HEK293 (cell line): ENCODE measurements at regions not wholly inside any gene's neighbourhood (a gene's known extent, or its start where the extent isn't known, plus 50 kb on each side); places are given as distances from the start of the nearest gene placed in this dataset.

Source experiments
- CTCF ChIA-PET: fragments of 350-600 bp; formaldehyde crosslinking; extraction: SDS; loops from one replicate; lab custom pipeline; 2021; ENCODE audit warnings: antibody characterized with exemption; lab: Yijun Ruan, JAX
- POLR2A ChIA-PET: fragments of 300-600 bp; formaldehyde crosslinking; extraction: SDS; loops from one replicate; lab custom pipeline; 2020; ENCODE audit warnings: antibody characterized with exemption, inconsistent platforms; lab: Yijun Ruan, JAX
- H3K27ac ChIP-seq: fragments of 200-500 bp; sonication (Bioruptor generic); 2 replicates; pipeline ENCODE4 v1.5.1; 2014; ENCODE audit warnings: low read depth, low read length, control low read depth, inconsistent platforms; ENCODE audit errors: extremely low read depth
- H3K36me3 ChIP-seq, 2 experiments: fragments of 200-500 bp in 1 of 2; sonication (Bioruptor generic) in 1 of 2; 1 replicate in 1 of 2; 2 replicates in 1 of 2; pipeline ENCODE4 v1.5.1; 2014 to 2017; ENCODE audit warnings: inconsistent platforms in 2 of 2, low read length in 2 of 2; ENCODE audit not compliant: control insufficient read depth in 2 of 2, insufficient read depth in 1 of 2
- H3K4me1 ChIP-seq: fragments of 200-500 bp; sonication (Bioruptor generic); 2 replicates; pipeline ENCODE4 v1.5.1; 2014; ENCODE audit warnings: mild to moderate bottlenecking, low read length, inconsistent platforms; ENCODE audit not compliant: control insufficient read depth, insufficient read depth
- H3K4me3 ChIP-seq: 2 replicates; pipeline ENCODE4 v1.5.1; 2011; ENCODE audit warnings: low read depth, mild to moderate bottlenecking, control low read depth, low read length, moderate library complexity
- H3K9me3 ChIP-seq: fragments of 200-500 bp; sonication (Bioruptor generic); 2 replicates; pipeline ENCODE4 v1.5.1; 2014; ENCODE audit warnings: low read depth, low read length, inconsistent platforms; ENCODE audit not compliant: control insufficient read depth, insufficient read depth
- EGR2 ChIP-seq: fragments of 450-650 bp; formaldehyde crosslinking; IDR thresholded peaks from 2 replicates; pipeline ENCODE4 v1.5.1; 2016; ENCODE audit warnings: low read depth, missing biosample characterization, missing genetic modification characterization
- GLI2 ChIP-seq: fragments of 450-650 bp; formaldehyde crosslinking; IDR thresholded peaks from 2 replicates; pipeline ENCODE4; 2017; ENCODE audit warnings: missing biosample characterization, missing genetic modification characterization, low read depth, borderline replicate concordance
- HOXD13 ChIP-seq: sonication (generic); formaldehyde crosslinking; IDR thresholded peaks from 2 replicates; pipeline ENCODE4 v1.8.0; 2022; ENCODE audit warnings: missing genetic modification reagents, borderline replicate concordance
- KLF16 ChIP-seq: fragments of 450-650 bp; formaldehyde crosslinking; IDR thresholded peaks from 2 replicates; pipeline ENCODE4 v1.5.1; 2017; ENCODE audit warnings: missing biosample characterization, missing genetic modification characterization
- MEIS1 ChIP-seq: sonication (generic); formaldehyde crosslinking; IDR thresholded peaks from 2 replicates; pipeline ENCODE4 v1.8.1; 2022; ENCODE audit warnings: missing genetic modification reagents, mild to moderate bottlenecking, borderline replicate concordance
- PRDM1 ChIP-seq: fragments of 450-650 bp; formaldehyde crosslinking; IDR thresholded peaks from 2 replicates; pipeline ENCODE4; 2016; ENCODE audit warnings: missing biosample characterization, missing genetic modification characterization
- REPIN1 ChIP-seq: fragments of 450-650 bp; formaldehyde crosslinking; IDR thresholded peaks from 2 replicates; pipeline ENCODE4 v1.5.1; 2017; ENCODE audit warnings: missing biosample characterization, missing genetic modification characterization, low read depth
- SETDB1 ChIP-seq: IDR thresholded peaks from one replicate; pipeline ENCODE4 v1.6.1; 2017; ENCODE audit warnings: mild to moderate bottlenecking, low read length, moderate library complexity, mixed read lengths; ENCODE audit not compliant: insufficient read length
- TRIM28 ChIP-seq: IDR thresholded peaks from 2 replicates; pipeline ENCODE4 v1.6.1; 2011; ENCODE audit warnings: low read length, control low read depth, borderline replicate concordance
- ZBTB1 ChIP-seq: fragments of 450-650 bp; formaldehyde crosslinking; IDR thresholded peaks from 2 replicates; pipeline ENCODE4 v1.5.1; 2016; ENCODE audit warnings: missing biosample characterization, missing genetic modification characterization
- ZBTB8A ChIP-seq: fragments of 450-650 bp; formaldehyde crosslinking; IDR thresholded peaks from 2 replicates; pipeline ENCODE4 v1.5.1; 2016; ENCODE audit warnings: missing biosample characterization, missing genetic modification characterization
- ZFP69B ChIP-seq: fragments of 450-650 bp; formaldehyde crosslinking; IDR thresholded peaks from 2 replicates; pipeline ENCODE4 v1.5.1; 2016; ENCODE audit warnings: missing biosample characterization, missing genetic modification characterization
- ZNF2 ChIP-seq: fragments of 450-650 bp; formaldehyde crosslinking; IDR thresholded peaks from 2 replicates; pipeline ENCODE4 v1.5.1; 2016; ENCODE audit warnings: missing biosample characterization, missing genetic modification characterization
- ZNF223 ChIP-seq: fragments of 450-650 bp; formaldehyde crosslinking; IDR thresholded peaks from 2 replicates; pipeline ENCODE4 v1.5.1; 2016; ENCODE audit warnings: missing biosample characterization, missing genetic modification characterization
- ZNF24 ChIP-seq: fragments of 450-650 bp; formaldehyde crosslinking; IDR thresholded peaks from 2 replicates; pipeline ENCODE4 v1.5.1; 2016; ENCODE audit warnings: missing biosample characterization, missing genetic modification characterization
- ZNF292 ChIP-seq: fragments of 450-650 bp; formaldehyde crosslinking; IDR thresholded peaks from 2 replicates; pipeline ENCODE4 v1.5.1; 2016; ENCODE audit warnings: low read depth, missing biosample characterization, missing genetic modification characterization, borderline replicate concordance
- ZNF37A ChIP-seq: fragments of 450-650 bp; IDR thresholded peaks from 2 replicates; pipeline ENCODE4 v1.5.1; 2018; ENCODE audit warnings: missing biosample characterization, missing genetic modification characterization
- ZNF394 ChIP-seq: fragments of 450-650 bp; formaldehyde crosslinking; IDR thresholded peaks from 2 replicates; pipeline ENCODE4 v1.5.1; 2016; ENCODE audit warnings: missing biosample characterization, missing genetic modification characterization, mild to moderate bottlenecking, moderate library complexity, borderline replicate concordance
- ZNF473 ChIP-seq: fragments of 450-650 bp; formaldehyde crosslinking; IDR thresholded peaks from 2 replicates; pipeline ENCODE4 v1.5.1; 2017; ENCODE audit warnings: missing biosample characterization, missing genetic modification characterization
- ZNF521 ChIP-seq: fragments of 450-650 bp; formaldehyde crosslinking; IDR thresholded peaks from 2 replicates; pipeline ENCODE4 v1.5.1; 2017; ENCODE audit warnings: missing biosample characterization, mild to moderate bottlenecking, missing genetic modification characterization
- ZNF549 ChIP-seq: fragments of 450-650 bp; IDR thresholded peaks from 2 replicates; pipeline ENCODE4 v1.5.1; 2018; ENCODE audit warnings: missing biosample characterization, missing genetic modification characterization, mild to moderate bottlenecking, inconsistent platforms, moderate library complexity
- ZNF585B ChIP-seq: fragments of 450-650 bp; formaldehyde crosslinking; IDR thresholded peaks from 2 replicates; pipeline ENCODE4 v1.5.1; 2016; ENCODE audit warnings: missing biosample characterization, missing genetic modification characterization
- ZNF621 ChIP-seq: fragments of 450-650 bp; formaldehyde crosslinking; IDR thresholded peaks from 2 replicates; pipeline ENCODE4 v1.5.1; 2017; ENCODE audit warnings: missing biosample characterization, missing genetic modification characterization
- ZNF654 ChIP-seq: fragments of 450-650 bp; formaldehyde crosslinking; IDR thresholded peaks from 2 replicates; pipeline ENCODE4 v1.5.1; 2016; ENCODE audit warnings: low read depth, missing biosample characterization, missing genetic modification characterization
- ZNF792 ChIP-seq: fragments of 450-650 bp; formaldehyde crosslinking; IDR thresholded peaks from 2 replicates; pipeline ENCODE4 v1.5.1; 2016; ENCODE audit warnings: missing biosample characterization, missing genetic modification characterization
- ZNF837 ChIP-seq: fragments of 450-650 bp; formaldehyde crosslinking; IDR thresholded peaks from 2 replicates; pipeline ENCODE4 v1.5.1; 2016; ENCODE audit warnings: missing biosample characterization, missing genetic modification characterization
- ZXDB ChIP-seq: fragments of 450-650 bp; formaldehyde crosslinking; IDR thresholded peaks from 2 replicates; pipeline ENCODE4 v1.5.1; 2016; ENCODE audit warnings: missing biosample characterization, missing genetic modification characterization

- ChIA-PET POLR2A (no interaction called here), CTCF (interaction anchor here (0.7 kb wide), 1 partner anchor 399 kb away, joined by 5 read pairs; no protein-coding TSS in a partner anchor)
- Histone ChIP-seq H3K4me1 (no peaks in the 10 kb centered on the region), H3K36me3 (no peaks in the 10 kb centered on the region), H3K9me3 (no peaks in the 10 kb centered on the region), H3K27ac (no peak overlapping the region), H3K4me3 (no peak overlapping the region)
- no peak for TF ChIP-seq ZFP69B (tag by site-specific recombination)
- no peak for TF ChIP-seq ZNF837
- TF ChIP-seq ZNF473 (tag by site-specific recombination) = no peak
- TF ChIP-seq ZNF394 (tag by site-specific recombination) = no peak
- no peak for TF ChIP-seq SETDB1
- TF ChIP-seq ZNF2 (tag by site-specific recombination) = no peak
- no peak for TF ChIP-seq ZNF549 (tag by site-specific recombination)
- no peak for TF ChIP-seq ZNF654 (tag by site-specific recombination)
Measured at GRCh38 chr6:95917034-95917433, 98.7 kb upstream of the FUT9 start.

GRCh38 chr6:95923518-95923917, 92.3 kb upstream of the FUT9 start:
- TF ChIP-seq REPIN1 (tag by site-specific recombination) (no peak), ZNF654 (tag by site-specific recombination) (peak; percentile 7; the same call in 1 of the 2 replicates), HOXD13 (no peak), ZNF792 (no peak), ZBTB8A (no peak), KLF16 (tag by site-specific recombination) (no peak), TRIM28 (no peak), ZNF521 (tag by site-specific recombination) (no peak)
- Histone ChIP-seq H3K4me3 (no peak overlapping the region), H3K27ac (no peak overlapping the region), H3K9me3 (no peaks in the 10 kb centered on the region), H3K4me1 (no peaks in the 10 kb centered on the region), H3K36me3 (no peaks in the 10 kb centered on the region)
- POLR2A ChIA-PET = no interaction called here
- CTCF ChIA-PET = interaction anchor here (0.6 to 2.2 kb wide), 4 partner anchors 8 to 561 kb away, joined by 3 to 6 read pairs (median 3); no protein-coding TSS in a partner anchor

GRCh38 chr6:95935736-95936135, 80.0 kb upstream of the FUT9 start:
- POLR2A ChIA-PET = no interaction called here
- Histone ChIP-seq H3K4me3 (no peak overlapping the region), H3K9me3 (no peaks in the 10 kb centered on the region), H3K27ac (no peak overlapping the region)
- CTCF ChIA-PET = no interaction called here
- TF ChIP-seq ZXDB (tag by site-specific recombination) = no peak
- TF ChIP-seq ZFP69B (tag by site-specific recombination) = no peak
- TF ChIP-seq ZBTB1 (tag by site-specific recombination) = no peak
- no peak for TF ChIP-seq PRDM1 (tag by site-specific recombination)
- no peak for TF ChIP-seq ZNF24
- TF ChIP-seq ZNF292 = no peak
- TF ChIP-seq ZNF585B (tag by site-specific recombination) = no peak
- TF ChIP-seq EGR2 = no peak
- no peak for TF ChIP-seq ZNF37A (tag by site-specific recombination)
- TF ChIP-seq, all 188 proteins: peak for 0
- Histone ChIP-seq H3K4me1 (no peaks in the 10 kb centered on the region), H3K36me3 (no peaks in the 10 kb centered on the region)

GRCh38 chr6:95946906-95947305, 68.9 kb upstream of the FUT9 start:
- Histone ChIP-seq H3K9me3 (no peaks in the 10 kb centered on the region), H3K4me3 (no peak overlapping the region), H3K4me1 (no peaks in the 10 kb centered on the region), H3K27ac (no peak overlapping the region), H3K36me3 (no peaks in the 10 kb centered on the region)
- TF ChIP-seq ZNF223 (tag by site-specific recombination) (no peak), MEIS1 (CRISPR knock-in tag) (no peak), ZNF621 (no peak), GLI2 (tag by site-specific recombination) (no peak)
- ChIA-PET CTCF (interaction anchor here (0.7 kb wide), 1 partner anchor 26 kb away, joined by 3 read pairs; no protein-coding TSS in a partner anchor), POLR2A (no interaction called here)
